Mononuclear cell (primary cell): ENCODE measurements at regions not wholly inside any gene's neighbourhood (a gene's known extent, or its start where the extent isn't known, plus 50 kb on each side); places are given as distances from the start of the nearest gene placed in this dataset.

ENCODE experiments used
- H3K27me3 ChIP-seq: 2 replicates; pipeline ENCODE4 v1.6.0; 2011; ENCODE audit warnings: low read length, control low read depth; ENCODE audit not compliant: insufficient read depth
- H3K4me1 ChIP-seq: 2 replicates; pipeline ENCODE4 v1.5.1; 2011; ENCODE audit warnings: mild to moderate bottlenecking, low read length, control low read depth; ENCODE audit not compliant: insufficient read depth
- H3K4me3 ChIP-seq: 2 replicates; pipeline ENCODE4 v1.5.1; 2011; ENCODE audit warnings: mild to moderate bottlenecking, low read length, moderate library complexity
- H3K9me3 ChIP-seq: 2 replicates; pipeline ENCODE4 v1.5.1; 2011; ENCODE audit warnings: low read depth, mild to moderate bottlenecking, control low read depth, low read length

- H3K27me3 ChIP-seq = no peaks in the 10 kb centered on the region
- no peak overlapping the region for H3K4me3 ChIP-seq
- H3K9me3 ChIP-seq = no peaks in the 10 kb centered on the region
- peaks cover 12% of the 10 kb centered on the region for H3K4me1 ChIP-seq
Measured at GRCh38 chr12:24707334-24707733, 241.6 kb downstream of the BCAT1 start.

GRCh38 chr12:24705741-24706358 lies 243.1 kb downstream of the BCAT1 start:
- Histone ChIP-seq H3K4me3 (no peak overlapping the region), H3K4me1 (peaks cover 12% of the 10 kb centered on the region), H3K27me3 (no peaks in the 10 kb centered on the region), H3K9me3 (no peaks in the 10 kb centered on the region)

GRCh38 chr12:24705216-24705615 lies 243.7 kb downstream of the BCAT1 start:
- no peak overlapping the region for H3K4me3 ChIP-seq
- peaks cover 12% of the 10 kb centered on the region for H3K4me1 ChIP-seq
- no peaks in the 10 kb centered on the region for H3K9me3 ChIP-seq
- no peaks in the 10 kb centered on the region for H3K27me3 ChIP-seq

GRCh38 chr12:24701343-24701742 lies 247.6 kb downstream of the BCAT1 start:
- no peak overlapping the region for H3K4me3 ChIP-seq
- no peaks in the 10 kb centered on the region for H3K27me3 ChIP-seq
- H3K4me1 ChIP-seq = peaks cover 12% of the 10 kb centered on the region
- no peaks in the 10 kb centered on the region for H3K9me3 ChIP-seq

GRCh38 chr12:24698972-24699371 lies 249.9 kb downstream of the BCAT1 start:
- H3K27me3 ChIP-seq = no peaks in the 10 kb centered on the region
- no peaks in the 10 kb centered on the region for H3K4me1 ChIP-seq
- H3K9me3 ChIP-seq = no peaks in the 10 kb centered on the region
- no peak overlapping the region for H3K4me3 ChIP-seq

GRCh38 chr12:24697769-24698168 lies 251.1 kb downstream of the BCAT1 start:
- H3K27me3 ChIP-seq = no peaks in the 10 kb centered on the region

GRCh38 chr12:24697295-24697694 lies 251.6 kb downstream of the BCAT1 start:
- no peaks in the 10 kb centered on the region for H3K27me3 ChIP-seq
- H3K9me3 ChIP-seq = no peaks in the 10 kb centered on the region
- H3K4me1 ChIP-seq = no peaks in the 10 kb centered on the region
- no peak overlapping the region for H3K4me3 ChIP-seq

More at GRCh38 chr12:24697769-24698168, 251.1 kb downstream of the BCAT1 start:
- Histone ChIP-seq H3K4me3 (no peak overlapping the region), H3K4me1 (no peaks in the 10 kb centered on the region), H3K9me3 (no peaks in the 10 kb centered on the region)

GRCh38 chr12:24696800-24697199 lies 252.1 kb downstream of the BCAT1 start:
- Histone ChIP-seq H3K9me3 (no peaks in the 10 kb centered on the region), H3K27me3 (no peaks in the 10 kb centered on the region), H3K4me3 (no peak overlapping the region), H3K4me1 (no peaks in the 10 kb centered on the region)

GRCh38 chr12:24695657-24696329 lies 253.1 kb downstream of the BCAT1 start:
- Histone ChIP-seq H3K4me1 (no peaks in the 10 kb centered on the region), H3K9me3 (no peaks in the 10 kb centered on the region), H3K27me3 (no peaks in the 10 kb centered on the region), H3K4me3 (no peak overlapping the region)

- no peak overlapping the region for H3K4me3 ChIP-seq
- no peaks in the 10 kb centered on the region for H3K9me3 ChIP-seq
- H3K27me3 ChIP-seq = no peaks in the 10 kb centered on the region
- no peaks in the 10 kb centered on the region for H3K4me1 ChIP-seq
Measured at GRCh38 chr12:24695103-24695502, 253.8 kb downstream of the BCAT1 start.

GRCh38 chr12:24688601-24689000 lies 260.3 kb downstream of the BCAT1 start:
- Histone ChIP-seq H3K27me3 (peaks cover 3% of the 10 kb centered on the region), H3K9me3 (no peaks in the 10 kb centered on the region), H3K4me1 (no peaks in the 10 kb centered on the region), H3K4me3 (no peak overlapping the region)

GRCh38 chr12:24681570-24681969 lies 267.3 kb downstream of the BCAT1 start:
- H3K4me1 ChIP-seq = peaks cover 8% of the 10 kb centered on the region
- no peaks in the 10 kb centered on the region for H3K27me3 ChIP-seq
- H3K4me3 ChIP-seq = no peak overlapping the region
- no peaks in the 10 kb centered on the region for H3K9me3 ChIP-seq

- no peaks in the 10 kb centered on the region for H3K27me3 ChIP-seq
- H3K9me3 ChIP-seq = no peaks in the 10 kb centered on the region
- no peak overlapping the region for H3K4me3 ChIP-seq
- H3K4me1 ChIP-seq = peaks cover 8% of the 10 kb centered on the region
Measured at GRCh38 chr12:24679126-24679525, 269.8 kb downstream of the BCAT1 start.

GRCh38 chr12:24678436-24678835 lies 270.5 kb downstream of the BCAT1 start:
- no peak overlapping the region for H3K4me3 ChIP-seq
- H3K4me1 ChIP-seq = peaks cover 8% of the 10 kb centered on the region
- H3K27me3 ChIP-seq = no peaks in the 10 kb centered on the region
- no peaks in the 10 kb centered on the region for H3K9me3 ChIP-seq

GRCh38 chr12:24668563-24668962 lies 280.3 kb downstream of the BCAT1 start:
- H3K27me3 ChIP-seq = no peaks in the 10 kb centered on the region
- peaks cover 4% of the 10 kb centered on the region for H3K4me1 ChIP-seq
- H3K9me3 ChIP-seq = no peaks in the 10 kb centered on the region
- H3K4me3 ChIP-seq = no peak overlapping the region
